ENCODE measurements at regions not wholly inside any gene's neighbourhood (a gene's known extent, or its start where the extent isn't known, plus 50 kb on each side); places are given as distances from the start of the nearest gene placed in this dataset.

GRCh38 chrY:8655017-8655416 lies 682.2 kb upstream of the TSPY4 start (continued):
- TF ChIP-seq ZNF407 (CRISPR knock-in tag; IDR thresholded peaks at IDR 0.05; ENCODE audit: not compliant biosample characterization) (no peak), ERF (CRISPR knock-in tag; IDR thresholded peaks at IDR 0.05) (no peak), SMAD3 (CRISPR knock-in tag; IDR thresholded peaks at IDR 0.05) (no peak), ZNF800 (CRISPR knock-in tag; IDR thresholded peaks at IDR 0.05) (no peak), KDM2A (CRISPR knock-in tag; IDR thresholded peaks at IDR 0.05; ENCODE audit: borderline replicate concordance, low read depth) (no peak), MEIS1 (CRISPR knock-in tag; IDR thresholded peaks at IDR 0.05; ENCODE audit: borderline replicate concordance) (no peak), SSRP1 (CRISPR knock-in tag; IDR thresholded peaks at IDR 0.05) (no peak), FLYWCH1 (CRISPR knock-in tag; IDR thresholded peaks at IDR 0.05) (no peak)

Data from HepG2 (cell line).